ENCODE measurements at regions not wholly inside any gene's neighbourhood (a gene's known extent, or its start where the extent isn't known, plus 50 kb on each side); places are given as distances from the start of the nearest gene placed in this dataset.

- DNase-seq (ENCODE audit: low read depth) = peak; percentile 45
- no peak overlapping the region for H3K4me3 ChIP-seq (ENCODE audit: low read length)
- no peak for TF ChIP-seq CTCF (IDR thresholded peaks at IDR 0.05; ENCODE audit: insufficient read depth, low read depth, low read length, missing control alignments)
Measured at GRCh38 chr21:28655471-28655870, 337.2 kb downstream of the LTN1 start.

- no peak for DNase-seq (ENCODE audit: low read depth)
Measured at GRCh38 chr21:28654406-28654805, 338.3 kb downstream of the LTN1 start.

GRCh38 chr21:28644762-28645161 is 347.9 kb downstream of the LTN1 start:
- peak; percentile 82 for DNase-seq (ENCODE audit: low read depth)
- H3K4me3 ChIP-seq (ENCODE audit: low read length) = no peak overlapping the region
- peak; percentile 14 for TF ChIP-seq CTCF (IDR thresholded peaks at IDR 0.05; ENCODE audit: insufficient read depth, low read depth, low read length, missing control alignments)

More at GRCh38 chr21:28654406-28654805, 338.3 kb downstream of the LTN1 start:
- H3K4me3 ChIP-seq (ENCODE audit: low read length) = no peak overlapping the region
- TF ChIP-seq CTCF (IDR thresholded peaks at IDR 0.05; ENCODE audit: insufficient read depth, low read depth, low read length, missing control alignments) = no peak

- no peak overlapping the region for H3K4me3 ChIP-seq (ENCODE audit: low read length)
- no peak for TF ChIP-seq CTCF (IDR thresholded peaks at IDR 0.05; ENCODE audit: insufficient read depth, low read depth, low read length, missing control alignments)
- no peak for DNase-seq (ENCODE audit: low read depth)
Measured at GRCh38 chr21:28642891-28643290, 349.8 kb downstream of the LTN1 start.

GRCh38 chr21:28641731-28642130 is 350.9 kb downstream of the LTN1 start:
- DNase-seq (ENCODE audit: low read depth) = no peak
- no peak for TF ChIP-seq CTCF (IDR thresholded peaks at IDR 0.05; ENCODE audit: insufficient read depth, low read depth, low read length, missing control alignments)
- no peak overlapping the region for H3K4me3 ChIP-seq (ENCODE audit: low read length)

- no peak for TF ChIP-seq CTCF (IDR thresholded peaks at IDR 0.05; ENCODE audit: insufficient read depth, low read depth, low read length, missing control alignments)
- DNase-seq (ENCODE audit: low read depth) = no peak
- H3K4me3 ChIP-seq (ENCODE audit: low read length) = no peak overlapping the region
Measured at GRCh38 chr21:28640326-28640725, 352.4 kb downstream of the LTN1 start.

GRCh38 chr21:28639737-28640136 is 352.9 kb downstream of the LTN1 start:
- peak; percentile 57 for DNase-seq (ENCODE audit: low read depth)
- no peak for TF ChIP-seq CTCF (IDR thresholded peaks at IDR 0.05; ENCODE audit: insufficient read depth, low read depth, low read length, missing control alignments)
- H3K4me3 ChIP-seq (ENCODE audit: low read length) = no peak overlapping the region
